Neural progenitor cell (in vitro differentiated cells): ENCODE measurements at regions not wholly inside any gene's neighbourhood (a gene's known extent, or its start where the extent isn't known, plus 50 kb on each side); places are given as distances from the start of the nearest gene placed in this dataset.

Experiments
- EZH2 ChIP-seq: fragments of 200-600 bp; sonication (generic); IDR thresholded peaks from 2 replicates; pipeline ENCODE4 v1.6.1; 2017; ENCODE audit warnings: antibody characterized with exemption, mild to moderate bottlenecking, moderate library complexity
- EZH2phosphoT487 ChIP-seq: fragments of 200-600 bp; sonication (generic); IDR thresholded peaks from 2 replicates; pipeline ENCODE4 v1.6.1; 2017; ENCODE audit warnings: antibody characterized with exemption
- TF ChIP-seq, protein P1 (sequence below): fragments of 200-600 bp; sonication (generic); IDR thresholded peaks from 2 replicates; pipeline ENCODE4 v1.5.1; 2017; ENCODE audit warnings: antibody characterized with exemption, mild to moderate bottlenecking

DNA sequence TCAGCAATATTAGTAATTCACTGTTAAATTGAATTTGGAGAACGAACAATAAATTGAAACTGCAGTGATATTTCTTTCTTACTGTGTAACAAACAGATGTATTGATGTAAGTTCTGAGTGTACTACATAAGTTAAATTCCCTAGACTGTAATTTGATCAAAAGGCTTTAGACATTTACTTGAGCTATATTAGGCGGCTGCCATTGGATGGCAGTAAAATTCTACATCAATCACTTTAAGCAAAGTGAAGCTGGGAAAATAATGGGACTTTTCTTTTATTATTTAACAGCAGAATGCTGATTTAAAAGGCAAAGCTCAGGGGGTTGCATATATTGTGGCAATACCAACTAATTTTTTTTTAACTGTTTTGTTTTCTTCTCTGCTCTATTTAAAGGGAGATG is 212.6 kb upstream of the PLSCR5 start:
- no peak for TF ChIP-seq EZH2
- TF ChIP-seq EZH2phosphoT487 = no peak
- TF ChIP-seq, protein P1, sequence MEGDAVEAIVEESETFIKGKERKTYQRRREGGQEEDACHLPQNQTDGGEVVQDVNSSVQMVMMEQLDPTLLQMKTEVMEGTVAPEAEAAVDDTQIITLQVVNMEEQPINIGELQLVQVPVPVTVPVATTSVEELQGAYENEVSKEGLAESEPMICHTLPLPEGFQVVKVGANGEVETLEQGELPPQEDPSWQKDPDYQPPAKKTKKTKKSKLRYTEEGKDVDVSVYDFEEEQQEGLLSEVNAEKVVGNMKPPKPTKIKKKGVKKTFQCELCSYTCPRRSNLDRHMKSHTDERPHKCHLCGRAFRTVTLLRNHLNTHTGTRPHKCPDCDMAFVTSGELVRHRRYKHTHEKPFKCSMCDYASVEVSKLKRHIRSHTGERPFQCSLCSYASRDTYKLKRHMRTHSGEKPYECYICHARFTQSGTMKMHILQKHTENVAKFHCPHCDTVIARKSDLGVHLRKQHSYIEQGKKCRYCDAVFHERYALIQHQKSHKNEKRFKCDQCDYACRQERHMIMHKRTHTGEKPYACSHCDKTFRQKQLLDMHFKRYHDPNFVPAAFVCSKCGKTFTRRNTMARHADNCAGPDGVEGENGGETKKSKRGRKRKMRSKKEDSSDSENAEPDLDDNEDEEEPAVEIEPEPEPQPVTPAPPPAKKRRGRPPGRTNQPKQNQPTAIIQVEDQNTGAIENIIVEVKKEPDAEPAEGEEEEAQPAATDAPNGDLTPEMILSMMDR = peak; percentile 45
